ENCODE measurements at regions not wholly inside any gene's neighbourhood (a gene's known extent, or its start where the extent isn't known, plus 50 kb on each side); places are given as distances from the start of the nearest gene placed in this dataset.

- intact Hi-C loops (cut with DNase I; ENCODE audit: low total_unique reads) (no loop called here), in situ Hi-C loops (cut with MboI; ENCODE audit: low pct_ligation_motif_present in 1 of 4, low pct_unique_long_range_greater_than_20kb in 1 of 4, low sequenced_read_pairs in 3 of 4) (loop anchor here in 1 of 4 donors (25.0 kb wide), 1 partner anchor 108 kb away; the partner anchor contains the start of gene BDNF)
- no peaks in the 10 kb centered on the region for H3K9me3 ChIP-seq
- H3K4me3 ChIP-seq = no peak overlapping the region
- no peaks in the 10 kb centered on the region for H3K36me3 ChIP-seq
- WGBS, 2 donors (ENCODE audit: low coverage in 1 of 2) = 85 to 88% methylated on average over 1 to 2 of the region's 2 CpGs
- TF ChIP-seq EP300 (IDR thresholded peaks at IDR 0.05; ENCODE audit: low read depth) = no peak
- TF ChIP-seq POLR2A (IDR thresholded peaks at IDR 0.05) = no peak
- no peak for TF ChIP-seq CTCF (IDR thresholded peaks at IDR 0.05)
- no peak for TF ChIP-seq POLR2AphosphoS5 (IDR thresholded peaks at IDR 0.05)
- no peaks in the 10 kb centered on the region for H3K27me3 ChIP-seq
- DNase-seq = no peak
- H3K4me1 ChIP-seq = no peaks in the 10 kb centered on the region
- H3K27ac ChIP-seq = no peak overlapping the region
These were observed 95.8 kb downstream of the BDNF start for GRCh38 chr11:27604416-27604815.

GRCh38 chr11:27603376-27603990 is 96.8 kb downstream of the BDNF start:
- no peak overlapping the region for H3K4me3 ChIP-seq
- no peak overlapping the region for H3K27ac ChIP-seq
- whole genome bisulfite sequencing, 2 donors (ENCODE audit: low coverage in 1 of 2) = 83 to 84% methylated on average over 4 to 6 of the region's 6 CpGs
- no peaks in the 10 kb centered on the region for H3K27me3 ChIP-seq
- intact Hi-C loops (cut with DNase I; ENCODE audit: low total_unique reads) (no loop called here), in situ Hi-C loops (cut with MboI; ENCODE audit: low pct_ligation_motif_present in 1 of 4, low pct_unique_long_range_greater_than_20kb in 1 of 4, low sequenced_read_pairs in 3 of 4) (loop anchor here in 1 of 4 donors (25.0 kb wide), 1 partner anchor 109 kb away; the partner anchor contains the start of gene BDNF)
- H3K36me3 ChIP-seq = no peaks in the 10 kb centered on the region
- no peak for DNase-seq
- H3K4me1 ChIP-seq = no peaks in the 10 kb centered on the region
- TF ChIP-seq POLR2A (IDR thresholded peaks at IDR 0.05) (no peak), EP300 (IDR thresholded peaks at IDR 0.05; ENCODE audit: low read depth) (no peak), CTCF (IDR thresholded peaks at IDR 0.05) (no peak), POLR2AphosphoS5 (IDR thresholded peaks at IDR 0.05) (no peak)
- no peaks in the 10 kb centered on the region for H3K9me3 ChIP-seq

- Histone ChIP-seq H3K9me3 (no peaks in the 10 kb centered on the region), H3K36me3 (no peaks in the 10 kb centered on the region), H3K4me1 (no peaks in the 10 kb centered on the region), H3K4me3 (no peak overlapping the region), H3K27ac (no peak overlapping the region), H3K27me3 (no peaks in the 10 kb centered on the region)
- WGBS, 2 donors (ENCODE audit: low coverage in 1 of 2) = 61 to 90% methylated on average over 2 to 3 of the region's 3 CpGs
- TF ChIP-seq POLR2A (IDR thresholded peaks at IDR 0.05) (no peak), CTCF (IDR thresholded peaks at IDR 0.05) (no peak), POLR2AphosphoS5 (IDR thresholded peaks at IDR 0.05) (no peak), EP300 (IDR thresholded peaks at IDR 0.05; ENCODE audit: low read depth) (no peak)
- no peak for DNase-seq
- intact Hi-C loops (cut with DNase I; ENCODE audit: low total_unique reads) (no loop called here), in situ Hi-C loops (cut with MboI; ENCODE audit: low pct_ligation_motif_present in 1 of 4, low pct_unique_long_range_greater_than_20kb in 1 of 4, low sequenced_read_pairs in 3 of 4) (loop anchor here in 1 of 4 donors (25.0 kb wide), 1 partner anchor 112 kb away; the partner anchor contains the start of gene BDNF)
These were observed 94.1 kb upstream of the LIN7C start for GRCh38 chr11:27600656-27601055.

GRCh38 chr11:27599217-27599616 is 92.6 kb upstream of the LIN7C start:
- DNase-seq = no peak
- no peaks in the 10 kb centered on the region for H3K27me3 ChIP-seq
- H3K9me3 ChIP-seq = no peaks in the 10 kb centered on the region
- H3K36me3 ChIP-seq = no peaks in the 10 kb centered on the region
- no peaks in the 10 kb centered on the region for H3K4me1 ChIP-seq
- no peak for TF ChIP-seq EP300 (IDR thresholded peaks at IDR 0.05; ENCODE audit: low read depth)
- no peak for TF ChIP-seq POLR2AphosphoS5 (IDR thresholded peaks at IDR 0.05)
- TF ChIP-seq POLR2A (IDR thresholded peaks at IDR 0.05) = no peak
- TF ChIP-seq CTCF (IDR thresholded peaks at IDR 0.05) = no peak
- WGBS, 2 donors (ENCODE audit: low coverage in 1 of 2) = 33% methylated on average over 1 of the region's 1 CpG; no CpG with 5 or more reads in 1 of the 2 donors
- in situ Hi-C loops (cut with MboI; ENCODE audit: low pct_ligation_motif_present in 1 of 4, low pct_unique_long_range_greater_than_20kb in 1 of 4, low sequenced_read_pairs in 3 of 4) = no loop called here
- no peak overlapping the region for H3K4me3 ChIP-seq
- intact Hi-C loops (cut with DNase I; ENCODE audit: low total_unique reads) = no loop called here
- no peak overlapping the region for H3K27ac ChIP-seq
